HG02970 (cell line): ENCODE measurements at regions not wholly inside any gene's neighbourhood (a gene's known extent, or its start where the extent isn't known, plus 50 kb on each side); places are given as distances from the start of the nearest gene placed in this dataset.
A peak's percentile ranks its signal among the peaks of the same experiment; 100 is the strongest.
"Not testable (repeated sequence)": the region's sequence is repeated elsewhere in the genome, so short reads cannot be mapped to it uniquely, and the experiment has no call there.

Experiments
- ATAC-seq: cut with Tn5 transposase; IDR thresholded peaks from one replicate; pipeline ENCODE4 v1.9.1; 2021; ENCODE audit warnings: mild to moderate bottlenecking, moderate library complexity, moderate number of reproducible peaks; ENCODE audit not compliant: unreplicated experiment, low FRiP score

- no peak for ATAC-seq
Observed at GRCh38 chr13:81562598-81562997, 1221.7 kb upstream of the SPRY2 start.

DNA sequence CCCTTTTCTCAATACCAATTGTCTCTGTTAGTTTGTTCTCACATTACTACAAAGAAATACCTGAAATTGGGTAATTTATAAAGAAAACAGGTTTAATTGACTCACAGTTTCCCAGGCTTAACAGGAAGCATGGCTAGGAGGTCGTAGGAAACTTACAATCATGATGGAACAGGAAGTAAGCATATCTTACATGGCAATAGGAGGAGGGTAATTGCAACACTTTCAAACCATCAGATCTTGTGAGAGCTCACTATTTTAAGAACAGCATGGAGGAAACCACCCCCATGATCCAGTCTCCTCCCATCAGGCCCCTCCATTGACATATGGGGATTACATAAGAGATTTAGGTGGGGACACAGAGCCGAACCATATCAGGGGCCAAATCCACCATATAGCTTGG is 1210.1 kb upstream of the SPRY2 start:
- ATAC-seq, result no peak

GRCh38 chr13:81546294-81546693 is 1205.4 kb upstream of the SPRY2 start:
- not testable (repeated sequence) for ATAC-seq

DNA sequence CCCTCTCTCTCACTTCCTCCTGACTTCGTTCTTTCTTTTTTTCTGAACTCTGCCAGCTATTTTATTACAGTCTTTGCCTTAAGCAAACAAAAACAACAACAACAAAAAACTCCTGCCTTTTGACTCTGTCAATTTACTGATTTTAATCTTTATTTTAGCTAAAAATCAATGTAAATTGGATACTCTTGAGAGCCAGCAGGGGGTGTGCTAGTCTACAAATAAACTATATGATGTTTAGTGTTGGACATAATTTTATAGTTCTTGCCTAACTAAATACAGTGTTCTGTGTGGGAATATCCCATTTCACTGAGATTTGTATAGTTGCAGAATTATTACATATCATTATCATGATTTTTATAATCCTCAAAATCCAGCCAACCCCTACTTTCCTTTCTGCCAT is 1199.9 kb upstream of the SPRY2 start:
- no peak for ATAC-seq

DNA sequence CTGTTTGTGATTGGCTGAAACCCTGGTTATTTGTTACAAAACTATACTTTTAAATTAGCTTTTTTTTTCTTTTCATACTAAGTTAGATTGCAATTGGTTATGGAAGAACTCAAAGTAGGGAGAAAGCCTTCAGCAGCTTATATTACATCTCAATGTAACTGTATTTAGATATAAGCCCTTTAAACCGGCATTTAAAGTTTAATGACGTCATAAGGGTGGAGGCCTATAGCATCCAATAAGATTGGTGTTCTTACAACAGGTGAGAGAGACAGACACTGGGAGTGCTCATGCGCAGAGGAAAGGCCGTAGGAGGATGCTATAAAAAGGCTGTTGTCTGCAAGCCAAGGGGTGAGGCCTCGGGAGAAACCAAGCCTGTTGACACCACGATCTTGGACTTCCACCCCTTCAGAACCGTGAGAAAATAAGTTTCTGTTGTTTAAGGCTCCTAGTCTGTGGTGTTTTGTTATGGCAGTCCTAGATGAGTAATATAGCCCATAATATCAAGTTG is 1198.8 kb upstream of the SPRY2 start:
- no peak for ATAC-seq

GRCh38 chr13:81498969-81499368 is 1158.0 kb upstream of the SPRY2 start:
- ATAC-seq, result no peak

DNA sequence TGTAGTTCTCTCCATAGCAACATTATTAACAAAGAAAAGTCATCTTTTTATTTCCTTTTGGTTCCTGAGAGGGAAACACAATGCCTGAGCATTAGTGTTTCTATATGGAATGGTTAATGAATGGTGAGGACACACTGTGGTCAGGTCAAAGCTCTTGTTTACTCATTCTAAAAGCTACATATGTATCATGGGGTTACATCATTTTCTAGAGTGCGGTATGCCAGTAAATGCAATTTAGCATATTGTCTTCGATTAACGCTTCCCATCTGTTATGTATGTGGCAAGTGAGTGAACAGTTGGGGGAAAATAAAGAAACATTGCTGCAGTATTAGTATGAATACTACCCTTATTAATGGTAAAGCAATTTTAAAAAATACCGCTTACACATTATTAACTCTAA is 1152.2 kb upstream of the SPRY2 start:
- ATAC-seq, result peak; percentile 50

DNA sequence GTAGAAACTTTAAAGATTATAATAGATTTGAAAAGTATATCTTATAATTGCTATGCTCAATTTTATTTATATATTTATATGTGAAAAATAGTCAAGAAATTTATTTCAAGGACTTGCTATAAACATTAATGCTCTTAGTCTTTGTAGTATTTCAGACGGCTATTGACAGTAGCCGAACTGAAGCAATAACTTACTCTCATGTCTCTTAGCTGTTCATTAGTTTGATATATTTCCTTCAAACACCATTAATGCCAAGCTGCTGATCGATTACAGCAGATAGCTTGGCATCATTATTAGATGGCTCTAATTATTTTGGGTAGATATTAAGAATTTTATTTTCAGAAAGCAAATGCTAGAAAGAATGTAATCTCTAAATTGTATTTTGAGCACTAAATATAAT is 1151.5 kb upstream of the SPRY2 start:
- ATAC-seq, result no peak

DNA sequence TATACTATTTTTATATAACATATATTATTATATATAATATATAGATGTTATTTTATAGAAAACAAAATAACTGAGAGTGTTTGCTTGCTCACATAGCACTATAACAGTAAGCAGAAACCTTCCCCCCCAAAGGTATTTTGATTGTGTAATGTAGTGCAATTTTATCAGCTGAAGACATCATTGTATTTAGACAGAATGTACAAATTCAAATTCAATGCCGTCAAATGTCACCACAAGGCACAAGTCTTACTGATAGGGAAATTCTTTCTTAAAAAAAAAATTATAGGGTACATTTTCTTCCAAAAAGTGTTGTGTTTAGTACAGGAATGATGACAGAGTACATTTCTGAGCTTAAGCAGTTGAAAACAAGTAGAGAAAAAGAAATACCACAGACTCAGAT is 1147.1 kb upstream of the SPRY2 start:
- no peak for ATAC-seq

GRCh38 chr13:81487151-81487550 is 1146.2 kb upstream of the SPRY2 start:
- ATAC-seq, result no peak

GRCh38 chr13:81480634-81481033 is 1139.7 kb upstream of the SPRY2 start:
- ATAC-seq, result no peak

DNA sequence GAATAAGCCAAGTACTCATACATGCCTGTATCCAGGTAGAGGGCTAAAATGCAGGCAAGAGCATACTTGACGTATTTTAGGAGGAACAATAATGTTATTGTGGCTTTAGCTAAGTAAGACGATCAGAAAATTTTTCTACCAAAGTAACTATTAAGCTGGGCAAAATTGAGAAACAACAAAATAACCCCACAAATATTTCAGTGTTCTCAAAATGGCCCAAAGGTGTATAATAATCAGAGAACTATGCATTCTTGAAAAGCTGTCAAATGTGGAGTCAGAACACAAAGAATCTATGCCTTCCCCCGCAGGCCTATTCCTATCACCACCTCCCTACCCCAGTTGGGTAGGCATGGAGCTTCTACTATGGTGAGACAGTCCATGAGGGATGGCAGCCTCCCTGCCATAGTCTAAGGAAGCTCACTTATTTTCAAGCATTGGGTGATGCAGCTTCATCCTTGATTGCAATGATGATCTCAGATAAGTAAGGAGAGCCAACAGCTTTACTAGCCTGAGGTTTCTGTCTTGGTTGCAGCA is 1132.5 kb upstream of the SPRY2 start:
- ATAC-seq, result no peak

- no peak for ATAC-seq
Observed at GRCh38 chr13:81458170-81458569, 1117.2 kb upstream of the SPRY2 start.

- ATAC-seq, result no peak
Observed at GRCh38 chr13:81446441-81446840, 1105.5 kb upstream of the SPRY2 start.

DNA sequence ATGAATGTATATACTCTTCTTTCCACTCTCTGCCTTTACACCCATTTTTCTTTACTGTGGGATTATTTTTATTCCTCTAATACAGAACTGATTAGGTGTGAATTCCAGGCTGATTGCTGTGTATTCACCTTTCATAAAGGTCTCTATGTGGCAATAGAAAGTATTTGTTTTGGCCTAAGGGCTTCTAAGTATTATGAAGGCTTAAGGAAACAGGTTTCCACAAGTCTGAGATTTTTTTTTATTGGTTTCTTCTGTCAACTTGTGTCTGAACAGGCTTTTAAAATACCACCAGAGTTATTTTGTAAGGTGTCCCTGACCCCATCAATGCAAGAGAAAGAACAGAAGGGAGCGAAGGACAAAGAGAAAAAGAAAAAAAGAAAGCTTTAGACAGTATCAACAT is 1102.0 kb upstream of the SPRY2 start:
- ATAC-seq, result no peak

DNA sequence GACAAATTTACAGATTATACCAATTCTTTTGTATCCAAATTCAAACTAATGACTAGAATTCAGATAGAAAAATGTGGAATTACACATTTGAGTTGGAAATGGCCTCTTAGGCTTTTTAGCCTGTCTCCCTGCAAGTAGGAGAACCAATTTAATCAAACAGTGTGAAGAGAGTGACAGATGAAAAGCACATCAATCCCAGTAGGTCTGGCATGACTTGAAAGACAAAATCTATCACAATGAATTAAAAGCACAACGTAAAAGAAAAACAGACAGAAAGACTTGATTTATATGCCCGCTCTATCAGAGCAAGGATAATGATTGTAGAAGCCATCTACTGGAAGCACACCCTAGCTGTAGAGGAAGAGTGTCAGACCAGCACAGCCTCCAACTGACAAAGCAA is 1084.4 kb upstream of the SPRY2 start:
- no peak for ATAC-seq

DNA sequence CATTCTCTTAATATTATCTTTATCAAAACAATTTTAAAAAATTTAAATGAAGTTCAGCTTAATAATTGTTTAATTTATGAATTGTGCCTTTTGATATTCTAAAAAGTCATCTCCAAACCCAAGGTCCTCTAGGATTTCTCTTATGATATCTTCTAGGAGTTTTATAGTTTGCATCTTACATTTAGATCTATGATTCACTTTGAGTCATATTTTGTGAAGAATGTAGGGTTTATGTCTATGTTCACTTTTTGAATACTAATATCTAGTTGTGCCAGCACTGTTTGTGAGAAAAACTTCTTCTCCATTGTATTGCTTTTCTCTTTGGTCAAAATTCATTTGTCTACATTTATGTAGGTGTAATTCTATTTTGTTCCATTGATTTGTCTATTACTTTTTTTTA is 1068.4 kb upstream of the SPRY2 start:
- no peak for ATAC-seq

- no peak for ATAC-seq
Observed at GRCh38 chr13:81408647-81409046, 1067.7 kb upstream of the SPRY2 start.

DNA sequence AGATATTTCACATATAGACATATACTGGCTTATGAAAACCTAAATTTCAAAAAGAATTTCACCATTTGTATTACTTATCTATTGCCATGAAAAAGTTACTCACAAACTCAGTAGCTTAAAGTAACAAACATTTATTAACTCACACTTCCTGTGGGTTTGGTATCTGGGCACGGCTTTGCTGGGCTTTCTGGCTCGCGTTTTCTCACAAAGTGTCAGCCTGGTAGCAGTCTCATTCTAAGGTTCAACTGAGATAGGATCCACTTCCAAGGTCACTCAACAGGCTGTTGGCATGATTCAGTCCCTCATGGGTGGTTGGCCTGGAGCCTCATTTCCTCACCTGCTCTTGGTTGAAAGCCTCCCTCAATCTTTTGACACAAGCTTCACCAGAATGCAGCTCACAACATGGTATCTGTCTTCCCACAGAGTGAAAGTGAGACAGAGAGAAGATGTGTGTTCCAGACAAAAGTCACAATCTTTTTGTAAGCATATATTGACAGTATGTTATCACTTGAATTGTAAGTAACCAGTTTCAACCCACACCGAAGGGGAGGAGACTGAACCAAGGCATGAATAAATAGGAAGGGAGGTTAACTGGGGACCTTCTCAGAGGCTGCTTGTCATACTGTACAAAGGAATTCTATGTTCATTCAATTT is 1065.8 kb upstream of the SPRY2 start:
- peak; percentile 95 for ATAC-seq

GRCh38 chr13:81406022-81406421 is 1065.1 kb upstream of the SPRY2 start:
- ATAC-seq, result no peak

- no peak for ATAC-seq
Observed at GRCh38 chr13:81396192-81396591, 1055.3 kb upstream of the SPRY2 start.

DNA sequence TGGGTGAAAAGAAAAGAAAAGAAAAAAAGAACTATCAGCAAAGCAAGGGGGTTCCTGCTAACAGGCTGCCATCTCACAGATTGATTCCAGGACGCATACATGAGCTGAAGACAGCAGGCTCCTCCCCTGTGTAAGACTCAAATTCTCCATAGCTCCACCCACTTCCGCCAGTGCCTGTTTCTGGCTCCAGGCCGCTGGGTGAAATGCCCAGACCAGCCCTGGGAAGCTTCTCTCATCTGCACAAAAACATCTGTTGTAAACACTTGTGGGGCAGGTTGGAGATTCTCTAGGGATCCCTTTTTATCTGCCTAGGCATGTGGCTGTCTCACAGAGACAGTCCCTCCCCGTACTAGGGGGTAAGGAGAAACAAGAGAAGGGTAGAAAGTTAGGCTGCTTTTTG is 1054.4 kb upstream of the SPRY2 start:
- no peak for ATAC-seq

- ATAC-seq, result no peak
Observed at GRCh38 chr13:81394640-81395039, 1053.7 kb upstream of the SPRY2 start.
